GM12878 (cell line): ENCODE measurements at regions not wholly inside any gene's neighbourhood (a gene's known extent, or its start where the extent isn't known, plus 50 kb on each side); places are given as distances from the start of the nearest gene placed in this dataset.

Experiments
- EP300 ChIP-seq, 2 experiments: fragments of 150-350 bp in 1 of 2; IDR thresholded peaks; 2 replicates each; pipeline ENCODE4 v1.6.1; 2011 to 2012; ENCODE audit warnings: low read depth in 2 of 2, low read length in 2 of 2, borderline replicate concordance in 1 of 2, improper control_type of control experiment in 1 of 2, inconsistent platforms in 1 of 2; ENCODE audit not compliant: control insufficient read depth in 1 of 2
- ESRRA ChIP-seq: IDR thresholded peaks from 2 replicates; pipeline ENCODE4 v1.6.1; 2012; ENCODE audit warnings: mild to moderate bottlenecking, low read length, improper control_type of control experiment
- RFX5 ChIP-seq: IDR thresholded peaks from 2 replicates; pipeline ENCODE4 v1.6.1; 2011; ENCODE audit warnings: low read depth, low read length, improper control_type of control experiment

- no peak for TF ChIP-seq EP300 (IDR thresholded peaks at IDR 0.05; ENCODE audit: borderline replicate concordance in 1 of 2, control insufficient read depth in 1 of 2, low read depth in 2 of 2, low read length in 2 of 2)
- TF ChIP-seq RFX5, result no peak
- TF ChIP-seq ESRRA, result no peak
Observed at GRCh38 chr3:94305835-94306611, 243.2 kb downstream of the NSUN3 start.
